Glomerular endothelial cell (primary cell): ENCODE measurements at regions not wholly inside any gene's neighbourhood (a gene's known extent, or its start where the extent isn't known, plus 50 kb on each side); places are given as distances from the start of the nearest gene placed in this dataset.

ENCODE experiments used
- DNase-seq: peaks from one replicate; pipeline ENCODE4 v3.0.0-alpha.2; 2011; ENCODE audit warnings: low read depth, low spot score; ENCODE audit errors: extremely low read depth

DNA sequence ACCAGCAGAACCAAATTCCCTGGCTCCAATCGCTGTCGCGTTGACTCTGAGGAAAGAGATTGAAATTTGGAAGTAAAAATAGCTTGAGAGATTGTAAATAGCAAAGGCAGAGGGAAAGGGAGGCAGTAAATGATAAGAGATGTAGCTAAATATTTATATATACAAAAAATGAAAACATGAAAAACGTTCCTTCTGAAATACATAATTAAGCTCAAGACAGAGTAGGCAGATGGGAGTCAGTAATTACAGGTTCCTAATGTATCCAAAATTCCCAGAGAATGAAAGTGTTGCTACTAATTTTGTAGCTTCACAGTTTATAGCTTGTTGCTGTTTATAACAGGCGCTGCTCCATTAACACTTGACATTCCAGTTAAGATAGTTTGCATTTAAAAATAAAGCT is 648.7 kb downstream of the KCNA4 start:
- DNase-seq, result no peak

DNA sequence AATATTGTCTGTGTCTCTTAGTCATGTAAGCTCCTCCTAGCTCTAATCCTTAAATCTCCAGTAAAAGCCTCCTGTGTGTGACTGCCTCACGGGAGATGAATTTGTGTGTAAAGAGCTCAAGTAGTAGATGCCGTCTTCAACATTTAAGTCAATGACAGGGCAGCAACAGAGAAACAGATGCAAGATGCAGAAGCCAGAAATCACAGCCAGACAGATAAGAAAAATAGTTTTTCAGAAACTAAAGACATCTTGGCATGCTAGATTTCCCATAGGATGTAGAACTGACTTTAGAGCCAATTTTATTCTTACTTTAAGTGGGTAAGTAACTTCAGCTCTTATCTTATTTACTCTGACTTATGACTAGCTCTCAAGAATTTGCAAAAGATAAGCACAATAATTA is 652.8 kb downstream of the KCNA4 start:
- DNase-seq, result no peak

GRCh38 chr11:29361369-29361768 is 655.5 kb downstream of the KCNA4 start:
- DNase-seq, result no peak

DNA sequence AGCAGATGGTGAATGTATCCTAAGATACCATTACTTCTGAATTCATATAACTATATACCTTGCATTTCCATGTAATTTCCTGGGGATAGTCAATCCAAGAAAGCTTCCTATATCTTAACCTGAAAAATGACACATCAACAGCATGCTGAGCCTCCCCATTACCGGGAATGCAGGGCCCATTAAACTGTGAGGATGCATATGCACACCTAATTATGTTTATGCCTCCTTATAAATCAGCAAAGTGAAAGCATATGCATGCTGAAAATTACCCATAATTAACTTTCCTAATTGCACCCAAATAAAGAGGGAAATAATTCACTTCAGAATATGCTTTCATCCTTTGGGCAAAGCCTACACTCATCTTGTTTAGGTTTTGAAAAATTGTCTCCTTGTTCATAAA is 663.0 kb downstream of the KCNA4 start:
- DNase-seq, result no peak

GRCh38 chr11:29352273-29352795 is 664.5 kb downstream of the KCNA4 start:
- DNase-seq, result no peak

DNA sequence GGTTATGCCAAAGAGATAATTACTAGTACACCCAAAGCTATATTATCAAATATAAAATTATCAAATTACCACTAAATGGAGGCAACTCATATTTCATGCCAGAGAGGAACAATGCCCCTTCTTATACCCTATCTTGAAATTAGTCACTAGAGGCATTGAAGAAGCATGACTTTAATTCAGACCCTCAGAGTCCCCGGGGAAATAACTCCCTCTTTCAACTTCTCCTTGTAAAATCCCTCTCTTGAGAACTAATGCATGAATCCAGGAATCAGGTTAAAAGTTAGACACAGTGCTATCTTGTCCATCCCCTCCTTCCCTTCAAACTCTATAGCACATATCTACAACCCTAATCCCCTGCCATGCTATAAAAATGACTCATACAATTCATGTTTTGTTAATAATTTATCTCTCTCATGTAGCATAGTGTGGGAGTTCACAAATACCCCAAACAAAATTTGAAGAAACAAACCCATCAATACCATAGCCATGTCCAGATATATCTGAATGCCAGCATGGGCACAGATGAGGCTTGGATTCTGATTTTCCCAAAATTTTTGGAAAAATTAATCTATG is 665.4 kb downstream of the KCNA4 start:
- DNase-seq, result no peak

DNA sequence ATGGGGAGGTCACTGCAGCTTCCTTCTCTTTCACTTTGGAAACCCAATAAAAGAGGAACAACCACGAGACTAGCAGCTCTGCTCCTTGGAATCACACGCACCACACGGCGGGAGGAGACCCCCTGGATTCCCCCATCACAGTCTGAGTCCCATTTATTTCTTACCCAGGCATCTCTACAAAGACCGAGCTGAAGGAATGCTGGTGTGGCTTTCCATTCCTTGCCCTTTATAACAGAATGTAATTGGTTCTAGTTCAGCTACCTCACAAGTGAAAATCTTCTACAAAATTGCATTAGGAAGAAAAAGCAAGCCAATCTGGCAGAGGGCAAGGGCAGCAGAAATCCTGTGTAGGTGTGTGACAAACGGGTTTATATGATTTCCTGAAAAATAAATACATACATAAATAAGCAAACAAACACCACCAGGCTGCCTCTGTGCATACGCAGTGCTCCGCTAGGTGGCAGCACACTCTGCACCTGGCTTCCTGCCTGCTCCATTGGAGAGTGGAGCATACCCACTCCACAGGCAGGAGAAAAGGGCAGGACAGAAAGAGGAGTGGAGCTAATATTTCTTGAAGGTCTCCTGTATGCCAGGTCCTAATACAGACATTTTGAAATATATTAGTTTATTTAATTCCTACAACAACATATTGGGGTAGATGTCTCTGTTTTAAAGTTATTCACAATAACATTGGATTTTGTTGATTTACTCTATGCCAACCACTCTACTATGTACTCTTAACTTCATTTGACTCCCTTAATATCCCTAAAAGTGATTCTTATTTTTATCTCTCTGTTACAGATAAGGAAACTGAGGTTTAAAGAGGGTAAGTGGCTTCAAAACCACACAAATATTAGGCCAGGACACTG is 673.1 kb downstream of the KCNA4 start:
- no peak for DNase-seq

DNA sequence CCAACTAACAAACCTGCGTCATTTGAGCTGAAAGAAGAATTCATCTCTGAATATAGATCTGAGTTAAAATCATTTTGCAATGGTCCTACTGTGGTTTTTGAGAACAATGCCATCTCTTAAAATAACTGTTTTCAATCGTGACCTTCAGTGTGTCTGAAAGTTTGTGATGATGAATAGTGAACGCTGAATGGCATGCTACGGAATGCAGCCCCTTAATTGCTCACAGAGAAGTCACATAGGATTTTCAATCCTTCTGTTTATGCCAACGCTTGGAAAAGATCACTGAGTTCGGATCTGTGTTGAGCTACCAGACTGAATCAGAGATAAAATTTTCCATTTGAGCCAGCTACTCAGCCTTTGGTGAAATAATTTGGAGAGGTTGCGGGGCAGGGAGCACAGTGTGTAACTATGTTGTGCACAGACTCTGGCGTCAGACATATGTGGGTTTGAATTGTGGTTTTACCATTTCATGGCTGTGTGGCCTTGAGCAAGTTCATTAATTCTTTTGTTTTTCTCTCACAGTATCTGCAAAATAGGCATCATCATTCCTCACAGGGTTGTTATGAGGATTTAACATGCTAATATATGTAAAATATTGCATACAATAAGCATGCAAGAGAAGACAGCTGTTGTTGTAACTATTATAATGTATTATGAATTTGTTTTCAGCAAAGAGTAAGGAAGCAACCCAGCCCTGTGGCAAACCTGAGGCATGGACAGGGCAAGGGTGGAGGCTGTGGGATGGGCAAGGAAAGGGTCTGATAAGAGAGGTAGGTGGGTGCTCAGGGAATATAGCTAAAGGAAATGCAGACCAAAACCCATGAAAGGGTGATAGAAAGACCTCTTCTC is 679.9 kb downstream of the KCNA4 start:
- DNase-seq, result no peak

GRCh38 chr11:29334776-29335130 is 682.1 kb downstream of the KCNA4 start:
- no peak for DNase-seq

DNA sequence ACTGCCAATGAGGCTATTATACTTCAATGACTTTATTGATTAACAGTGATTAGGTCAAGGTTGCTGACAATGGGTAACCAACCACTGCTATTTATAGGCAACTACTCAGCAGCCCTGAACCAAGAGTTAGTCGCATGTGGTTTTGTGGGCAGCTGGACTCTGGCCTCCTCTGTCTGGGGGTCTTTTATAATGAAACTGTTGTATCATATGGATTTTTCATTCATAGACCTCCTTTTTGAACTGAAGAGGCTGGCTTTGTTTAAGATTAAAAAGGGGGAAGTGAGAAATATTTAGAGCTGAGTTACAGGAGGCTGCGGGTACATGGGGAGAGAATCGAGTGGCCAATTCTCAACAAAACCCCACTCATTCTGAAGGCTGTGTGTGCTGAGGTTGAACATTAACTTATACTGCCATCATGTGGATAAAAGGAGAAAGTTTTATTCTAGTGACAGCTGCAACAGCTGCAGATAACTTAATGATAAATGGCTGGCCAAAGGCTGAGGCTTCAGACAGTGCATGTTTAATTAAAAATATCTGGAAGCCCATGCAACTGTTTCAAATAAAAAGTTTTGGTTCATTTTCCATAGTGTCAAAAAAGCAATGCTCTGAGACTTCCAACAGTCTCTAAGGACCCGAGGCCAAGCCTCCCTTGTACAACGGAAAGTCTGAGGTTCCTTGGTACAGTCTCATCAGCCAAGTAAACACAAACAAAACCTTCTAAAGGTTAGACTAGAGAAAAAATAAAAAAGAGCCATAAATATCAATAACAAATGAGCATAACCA is 682.6 kb downstream of the KCNA4 start:
- no peak for DNase-seq

GRCh38 chr11:29331451-29332010 is 685.3 kb downstream of the KCNA4 start:
- DNase-seq, result no peak

DNA sequence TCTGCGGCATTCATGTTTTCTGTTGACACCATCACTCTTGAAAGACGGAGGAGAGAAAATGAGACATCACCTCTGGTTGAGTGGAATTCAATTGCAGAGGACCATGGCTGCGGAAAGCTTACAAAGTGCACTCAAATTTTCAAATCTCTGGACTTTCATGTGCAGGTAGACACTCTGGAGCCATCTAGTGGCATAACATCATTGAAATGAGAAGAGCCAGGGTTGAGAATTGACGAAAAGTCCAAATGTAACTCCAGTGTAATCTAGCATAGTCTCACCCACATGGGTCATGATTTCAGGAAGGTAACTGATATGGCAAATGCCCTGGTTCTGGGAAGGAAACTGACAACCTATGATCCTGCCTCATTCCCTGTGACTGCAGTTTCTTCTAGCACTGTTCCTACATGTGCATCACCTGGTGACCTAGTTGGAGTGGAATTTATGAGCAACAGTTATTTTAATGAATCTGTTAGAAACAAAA is 687.8 kb downstream of the KCNA4 start:
- DNase-seq, result no peak

- no peak for DNase-seq
Observed at GRCh38 chr11:29327891-29328290, 688.9 kb downstream of the KCNA4 start.

- DNase-seq, result no peak
Observed at GRCh38 chr11:29326757-29327156, 690.1 kb downstream of the KCNA4 start.

GRCh38 chr11:29324328-29324727 is 692.5 kb downstream of the KCNA4 start:
- DNase-seq, result no peak

- no peak for DNase-seq
Observed at GRCh38 chr11:29321293-29322132, 695.3 kb downstream of the KCNA4 start.

DNA sequence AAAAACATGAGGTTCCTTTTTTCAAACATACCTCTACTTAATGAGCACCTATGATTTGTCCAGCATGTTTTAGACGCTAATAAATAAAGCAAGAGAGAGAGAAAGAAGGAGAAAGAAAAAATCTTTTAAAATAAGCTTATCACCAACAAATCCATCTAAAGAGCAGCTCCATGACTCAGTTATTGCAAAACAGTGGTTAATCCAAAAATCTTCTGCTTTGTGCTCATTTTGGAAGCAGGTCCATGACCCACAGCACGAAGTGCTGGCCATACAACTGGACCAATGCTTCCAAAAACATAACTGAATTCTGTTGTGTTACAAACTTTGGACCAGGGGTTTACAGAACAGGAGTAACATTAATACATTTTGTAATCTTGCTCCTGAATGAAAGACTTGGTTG is 696.6 kb downstream of the KCNA4 start:
- DNase-seq, result no peak

- no peak for DNase-seq
Observed at GRCh38 chr11:29319210-29319609, 697.6 kb downstream of the KCNA4 start.

- DNase-seq, result no peak
Observed at GRCh38 chr11:29318134-29318845, 698.5 kb downstream of the KCNA4 start.
